ENCODE measurements at regions not wholly inside any gene's neighbourhood (a gene's known extent, or its start where the extent isn't known, plus 50 kb on each side); places are given as distances from the start of the nearest gene placed in this dataset.

DNA sequence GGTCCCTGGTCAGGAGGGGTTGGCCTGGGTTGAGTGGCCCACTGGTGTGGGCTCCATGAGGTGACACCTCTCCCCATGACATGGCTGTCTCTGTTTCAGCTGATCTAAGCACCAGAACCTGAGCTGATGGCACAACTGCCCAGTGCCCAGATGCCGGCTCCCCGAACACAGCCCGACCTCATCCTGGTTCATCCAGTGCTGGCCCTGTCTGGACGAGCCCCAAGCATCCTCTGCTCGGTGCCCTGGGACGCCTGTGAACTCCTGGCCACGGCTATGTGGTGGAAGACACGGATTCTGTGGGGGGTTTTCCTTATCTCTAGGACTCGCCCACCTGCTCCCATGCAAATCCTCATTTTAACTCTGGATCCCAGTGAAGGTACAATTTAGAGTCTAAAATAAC, 389.2 kb downstream of the SHANK2 start:
- Histone ChIP-seq H3K4me1 (ENCODE audit: low read depth) (no peaks in the 10 kb centered on the region), H3K4me3 (no peak overlapping the region), H3K36me3 (ENCODE audit: low read depth) (no peaks in the 10 kb centered on the region), H3K9me3 (no peaks in the 10 kb centered on the region)
- intact Hi-C loops (cut with DNase I, micrococcal nuclease) = no loop called here
- TF ChIP-seq, protein P1, sequence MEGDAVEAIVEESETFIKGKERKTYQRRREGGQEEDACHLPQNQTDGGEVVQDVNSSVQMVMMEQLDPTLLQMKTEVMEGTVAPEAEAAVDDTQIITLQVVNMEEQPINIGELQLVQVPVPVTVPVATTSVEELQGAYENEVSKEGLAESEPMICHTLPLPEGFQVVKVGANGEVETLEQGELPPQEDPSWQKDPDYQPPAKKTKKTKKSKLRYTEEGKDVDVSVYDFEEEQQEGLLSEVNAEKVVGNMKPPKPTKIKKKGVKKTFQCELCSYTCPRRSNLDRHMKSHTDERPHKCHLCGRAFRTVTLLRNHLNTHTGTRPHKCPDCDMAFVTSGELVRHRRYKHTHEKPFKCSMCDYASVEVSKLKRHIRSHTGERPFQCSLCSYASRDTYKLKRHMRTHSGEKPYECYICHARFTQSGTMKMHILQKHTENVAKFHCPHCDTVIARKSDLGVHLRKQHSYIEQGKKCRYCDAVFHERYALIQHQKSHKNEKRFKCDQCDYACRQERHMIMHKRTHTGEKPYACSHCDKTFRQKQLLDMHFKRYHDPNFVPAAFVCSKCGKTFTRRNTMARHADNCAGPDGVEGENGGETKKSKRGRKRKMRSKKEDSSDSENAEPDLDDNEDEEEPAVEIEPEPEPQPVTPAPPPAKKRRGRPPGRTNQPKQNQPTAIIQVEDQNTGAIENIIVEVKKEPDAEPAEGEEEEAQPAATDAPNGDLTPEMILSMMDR (IDR thresholded peaks at IDR 0.05) = no peak
- DNase-seq (peak in 1 of 3 donors; percentile 30), ATAC-seq (no peak)

DNA sequence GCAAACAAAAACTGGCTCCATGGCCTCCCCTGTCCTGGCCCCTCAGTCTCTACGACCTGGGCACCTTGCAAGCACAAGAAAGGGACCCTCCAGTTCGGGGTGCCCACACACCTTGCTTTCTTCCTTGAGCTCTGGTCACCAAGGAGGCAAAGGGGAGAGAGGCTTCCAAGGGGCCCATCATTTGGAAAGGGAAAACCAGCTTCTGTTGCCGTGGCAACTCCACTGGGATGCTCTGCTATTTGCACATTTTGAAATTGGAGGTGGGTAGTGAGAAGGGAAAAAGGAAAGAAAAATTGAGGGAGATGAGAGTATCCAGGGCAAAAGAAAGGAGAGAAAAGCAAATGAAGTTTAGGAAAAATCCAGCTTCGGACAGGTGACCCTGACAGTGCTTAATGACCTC, 388.4 kb downstream of the SHANK2 start:
- H3K9me3 ChIP-seq = no peaks in the 10 kb centered on the region
- TF ChIP-seq, protein P1 (IDR thresholded peaks at IDR 0.05) = no peak
- no peaks in the 10 kb centered on the region for H3K36me3 ChIP-seq (ENCODE audit: low read depth)
- H3K4me3 ChIP-seq = no peak overlapping the region
- ATAC-seq = no peak
- intact Hi-C loops (cut with DNase I, micrococcal nuclease) = no loop called here
- no peaks in the 10 kb centered on the region for H3K4me1 ChIP-seq (ENCODE audit: low read depth)
- no peak for DNase-seq

- Histone ChIP-seq H3K4me1 (ENCODE audit: low read depth) (no peaks in the 10 kb centered on the region), H3K36me3 (ENCODE audit: low read depth) (no peaks in the 10 kb centered on the region), H3K4me3 (no peak overlapping the region), H3K9me3 (no peaks in the 10 kb centered on the region)
- intact Hi-C loops (cut with DNase I, micrococcal nuclease) = no loop called here
- TF ChIP-seq, protein P1 (IDR thresholded peaks at IDR 0.05) = no peak
- ATAC-seq (no peak), DNase-seq (peak in 1 of 3 donors; percentile 16)
These were observed 387.0 kb downstream of the SHANK2 start for GRCh38 chr11:70865356-70865755.

DNA sequence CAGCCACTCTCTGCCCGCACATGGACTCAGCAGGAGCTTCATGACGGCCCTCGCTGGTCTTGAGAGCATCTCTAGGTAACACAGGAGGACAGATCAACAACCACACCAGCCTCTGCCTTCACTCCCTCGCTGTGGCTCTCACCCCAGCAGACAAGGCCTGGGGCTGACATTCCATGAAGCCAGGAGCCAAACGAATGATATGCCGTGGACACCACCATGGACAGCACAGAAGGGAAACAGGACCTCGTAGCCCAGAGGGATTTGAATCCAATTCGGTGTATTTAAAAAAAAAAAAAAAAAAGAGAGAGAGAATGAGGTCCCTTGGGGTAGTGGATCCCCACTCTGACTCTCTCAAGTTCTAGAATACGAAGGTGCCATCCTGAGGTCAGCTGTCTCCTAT, 385.5 kb downstream of the SHANK2 start:
- peak in 1 of 3 donors; percentile 9 for DNase-seq
- Histone ChIP-seq H3K4me1 (ENCODE audit: low read depth) (no peaks in the 10 kb centered on the region), H3K9me3 (no peaks in the 10 kb centered on the region), H3K4me3 (no peak overlapping the region), H3K36me3 (ENCODE audit: low read depth) (no peaks in the 10 kb centered on the region)
- intact Hi-C loops (cut with DNase I, micrococcal nuclease) = no loop called here
- TF ChIP-seq, protein P1 (IDR thresholded peaks at IDR 0.05) = no peak
- no peak for ATAC-seq

DNA sequence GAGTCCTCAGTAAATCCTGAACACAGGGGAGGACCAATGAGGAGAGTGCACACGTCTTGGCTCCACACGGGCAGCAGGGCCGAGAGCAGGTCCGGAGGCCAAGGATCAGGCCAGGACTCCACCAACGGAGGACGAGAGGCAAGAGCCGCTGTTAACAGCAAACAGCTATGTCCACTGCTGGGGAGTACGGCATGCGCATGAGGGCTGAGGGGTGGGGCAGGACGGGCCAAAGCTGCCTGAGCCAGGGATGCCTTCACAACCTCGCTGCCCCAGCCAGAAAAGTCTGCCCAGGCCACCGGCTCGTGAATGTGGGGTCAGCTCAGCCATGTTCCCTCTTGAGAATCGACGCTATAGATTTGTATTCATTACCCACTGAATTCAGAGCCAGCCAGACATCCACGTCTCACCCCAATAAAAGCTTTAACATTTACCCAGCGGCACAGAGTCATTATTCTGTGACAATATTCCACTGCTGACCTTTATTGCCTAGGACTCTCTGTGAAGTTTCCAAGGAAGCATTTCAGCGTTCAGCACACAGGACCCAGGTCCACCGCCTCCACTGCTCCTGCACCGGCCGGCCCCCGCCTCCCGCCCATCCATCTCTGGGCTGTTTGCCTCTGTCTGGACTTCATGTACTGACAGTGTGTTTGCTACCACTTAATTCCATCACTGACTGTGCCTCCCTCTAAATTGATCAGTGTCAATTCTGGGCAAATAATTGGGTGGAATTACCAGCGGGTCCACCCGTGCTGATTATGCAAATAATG, 384.9 kb downstream of the SHANK2 start:
- TF ChIP-seq, protein P1 (IDR thresholded peaks at IDR 0.05) = no peak
- H3K4me1 ChIP-seq (ENCODE audit: low read depth) = no peaks in the 10 kb centered on the region
- no peak overlapping the region for H3K4me3 ChIP-seq
- intact Hi-C loops (cut with DNase I, micrococcal nuclease) = no loop called here
- DNase-seq (peak in 1 of 3 donors; percentile 35), ATAC-seq (no peak)
- H3K9me3 ChIP-seq = no peaks in the 10 kb centered on the region
- no peaks in the 10 kb centered on the region for H3K36me3 ChIP-seq (ENCODE audit: low read depth)

All from mucosa of descending colon (tissue), 3 donors.